ENCODE measurements at regions not wholly inside any gene's neighbourhood (a gene's known extent, or its start where the extent isn't known, plus 50 kb on each side); places are given as distances from the start of the nearest gene placed in this dataset.

- no peaks in the 10 kb centered on the region; the same call in 1 of the 2 replicates for H3K36me3 ChIP-seq (ENCODE audit: control insufficient read depth, low read length)
- TF ChIP-seq EZH2phosphoT487 (IDR thresholded peaks at IDR 0.05; ENCODE audit: borderline replicate concordance, low read length), result no peak
- TF ChIP-seq, protein P1, sequence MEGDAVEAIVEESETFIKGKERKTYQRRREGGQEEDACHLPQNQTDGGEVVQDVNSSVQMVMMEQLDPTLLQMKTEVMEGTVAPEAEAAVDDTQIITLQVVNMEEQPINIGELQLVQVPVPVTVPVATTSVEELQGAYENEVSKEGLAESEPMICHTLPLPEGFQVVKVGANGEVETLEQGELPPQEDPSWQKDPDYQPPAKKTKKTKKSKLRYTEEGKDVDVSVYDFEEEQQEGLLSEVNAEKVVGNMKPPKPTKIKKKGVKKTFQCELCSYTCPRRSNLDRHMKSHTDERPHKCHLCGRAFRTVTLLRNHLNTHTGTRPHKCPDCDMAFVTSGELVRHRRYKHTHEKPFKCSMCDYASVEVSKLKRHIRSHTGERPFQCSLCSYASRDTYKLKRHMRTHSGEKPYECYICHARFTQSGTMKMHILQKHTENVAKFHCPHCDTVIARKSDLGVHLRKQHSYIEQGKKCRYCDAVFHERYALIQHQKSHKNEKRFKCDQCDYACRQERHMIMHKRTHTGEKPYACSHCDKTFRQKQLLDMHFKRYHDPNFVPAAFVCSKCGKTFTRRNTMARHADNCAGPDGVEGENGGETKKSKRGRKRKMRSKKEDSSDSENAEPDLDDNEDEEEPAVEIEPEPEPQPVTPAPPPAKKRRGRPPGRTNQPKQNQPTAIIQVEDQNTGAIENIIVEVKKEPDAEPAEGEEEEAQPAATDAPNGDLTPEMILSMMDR (IDR thresholded peaks at IDR 0.05; ENCODE audit: low read depth, low read length, poor library complexity, severe bottlenecking), result no peak
- no peaks in the 10 kb centered on the region for H4K20me1 ChIP-seq (ENCODE audit: control insufficient read depth, insufficient read depth, low read depth, low read length)
- no peaks in the 10 kb centered on the region for H3K9me2 ChIP-seq (replicated peaks; ENCODE audit: control insufficient read depth, low read length)
- H3K9me3 ChIP-seq (ENCODE audit: control insufficient read depth, insufficient read depth, low read length), result peaks cover 5% of the 10 kb centered on the region; the same call in 1 of the 2 replicates
- H3K79me2 ChIP-seq (ENCODE audit: control insufficient read depth, low read length), result no peaks in the 10 kb centered on the region
- peak overlapping the region; percentile 2; the same call in 1 of the 2 replicates for H3K27ac ChIP-seq (ENCODE audit: low read depth, low read length)
- H3K4me3 ChIP-seq (ENCODE audit: low read length), result no peak overlapping the region
- no peaks in the 10 kb centered on the region for H3K27me3 ChIP-seq (ENCODE audit: control insufficient read depth, low read length)
- peaks cover 6% of the 10 kb centered on the region for H3F3A ChIP-seq (ENCODE audit: control insufficient read depth, insufficient read depth)
- H3K4me2 ChIP-seq (ENCODE audit: low read length), result peak overlapping the region; percentile 3; the same call in 1 of the 2 replicates
- peaks cover 66% of the 10 kb centered on the region for H3K4me1 ChIP-seq (ENCODE audit: control insufficient read depth, low read length)
Measured at GRCh38 chr7:106957766-106958165, 86.7 kb upstream of the PRKAR2B start.

- H3K9me3 ChIP-seq (ENCODE audit: control insufficient read depth, insufficient read depth, low read length), result peaks cover 5% of the 10 kb centered on the region; the same call in 1 of the 2 replicates
- no peak for TF ChIP-seq EZH2phosphoT487 (IDR thresholded peaks at IDR 0.05; ENCODE audit: borderline replicate concordance, low read length)
- TF ChIP-seq, protein P1 (IDR thresholded peaks at IDR 0.05; ENCODE audit: low read depth, low read length, poor library complexity, severe bottlenecking), result peak; percentile 85
- 0 out of 2 replicates have a peak overlapping the region, but pooled peaks have one; percentile 3 for H3K4me3 ChIP-seq (ENCODE audit: low read length)
- no peaks in the 10 kb centered on the region for H4K20me1 ChIP-seq (ENCODE audit: control insufficient read depth, insufficient read depth, low read depth, low read length)
- H3K27me3 ChIP-seq (ENCODE audit: control insufficient read depth, low read length), result no peaks in the 10 kb centered on the region
- H3K36me3 ChIP-seq (ENCODE audit: control insufficient read depth, low read length), result no peaks in the 10 kb centered on the region; the same call in 1 of the 2 replicates
- H3K9me2 ChIP-seq (replicated peaks; ENCODE audit: control insufficient read depth, low read length), result no peaks in the 10 kb centered on the region
- peaks cover 78% of the 10 kb centered on the region for H3K4me1 ChIP-seq (ENCODE audit: control insufficient read depth, low read length)
- H3K79me2 ChIP-seq (ENCODE audit: control insufficient read depth, low read length), result no peaks in the 10 kb centered on the region
- H3F3A ChIP-seq (ENCODE audit: control insufficient read depth, insufficient read depth), result peaks cover 9% of the 10 kb centered on the region
- peak overlapping the region; percentile 10; the same call in 1 of the 2 replicates for H3K4me2 ChIP-seq (ENCODE audit: low read length)
- no peak overlapping the region for H3K27ac ChIP-seq (ENCODE audit: low read depth, low read length)
Measured at GRCh38 chr7:106959753-106960152, 84.8 kb upstream of the PRKAR2B start.

- Histone ChIP-seq H3K9me3 (ENCODE audit: control insufficient read depth, insufficient read depth, low read length) (no peaks in the 10 kb centered on the region; the same call in 1 of the 2 replicates), H4K20me1 (ENCODE audit: control insufficient read depth, insufficient read depth, low read depth, low read length) (no peaks in the 10 kb centered on the region), H3K9me2 (replicated peaks; ENCODE audit: control insufficient read depth, low read length) (no peaks in the 10 kb centered on the region), H3K4me2 (ENCODE audit: low read length) (peak overlapping the region; percentile 73), H3K27me3 (ENCODE audit: control insufficient read depth, low read length) (no peaks in the 10 kb centered on the region), H3K4me1 (ENCODE audit: control insufficient read depth, low read length) (peaks cover 86% of the 10 kb centered on the region), H3K4me3 (ENCODE audit: low read length) (peak overlapping the region; percentile 56), H3K79me2 (ENCODE audit: control insufficient read depth, low read length) (no peaks in the 10 kb centered on the region), H3K27ac (ENCODE audit: low read depth, low read length) (peak overlapping the region; percentile 89), H3K36me3 (ENCODE audit: control insufficient read depth, low read length) (no peaks in the 10 kb centered on the region; the same call in 1 of the 2 replicates), H3F3A (ENCODE audit: control insufficient read depth, insufficient read depth) (peaks cover 9% of the 10 kb centered on the region)
- TF ChIP-seq, protein P1 (IDR thresholded peaks at IDR 0.05; ENCODE audit: low read depth, low read length, poor library complexity, severe bottlenecking), result no peak
- no peak for TF ChIP-seq EZH2phosphoT487 (IDR thresholded peaks at IDR 0.05; ENCODE audit: borderline replicate concordance, low read length)
Measured at GRCh38 chr7:106962751-106963150, 81.8 kb upstream of the PRKAR2B start.

Data from DOHH2 (cell line).